ENCODE measurements at regions not wholly inside any gene's neighbourhood (a gene's known extent, or its start where the extent isn't known, plus 50 kb on each side); places are given as distances from the start of the nearest gene placed in this dataset.
"Not testable (repeated sequence)": the region's sequence is repeated elsewhere in the genome, so short reads cannot be mapped to it uniquely, and the experiment has no call there.

DNA sequence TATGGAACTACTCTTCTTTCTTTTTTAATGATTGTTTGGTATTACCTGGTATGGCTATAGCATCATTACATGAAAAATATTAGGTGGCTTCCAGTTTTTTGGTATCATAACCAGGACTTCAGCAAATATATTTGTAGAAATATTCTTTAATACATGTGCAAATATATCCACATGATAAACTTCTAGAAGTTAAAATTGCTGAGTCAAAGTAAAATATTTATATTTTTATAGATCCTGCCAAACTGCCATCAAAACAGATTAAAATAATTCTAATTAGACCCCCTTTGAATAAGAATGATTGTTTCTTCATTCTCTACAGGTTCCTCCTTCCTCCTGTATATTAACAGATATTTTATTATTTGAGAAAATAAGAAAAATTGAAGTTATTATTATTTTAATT is 708.5 kb upstream of the INTU start:
- no peak for DNase-seq (ENCODE audit: extremely low read depth, low read depth, low spot score)

DNA sequence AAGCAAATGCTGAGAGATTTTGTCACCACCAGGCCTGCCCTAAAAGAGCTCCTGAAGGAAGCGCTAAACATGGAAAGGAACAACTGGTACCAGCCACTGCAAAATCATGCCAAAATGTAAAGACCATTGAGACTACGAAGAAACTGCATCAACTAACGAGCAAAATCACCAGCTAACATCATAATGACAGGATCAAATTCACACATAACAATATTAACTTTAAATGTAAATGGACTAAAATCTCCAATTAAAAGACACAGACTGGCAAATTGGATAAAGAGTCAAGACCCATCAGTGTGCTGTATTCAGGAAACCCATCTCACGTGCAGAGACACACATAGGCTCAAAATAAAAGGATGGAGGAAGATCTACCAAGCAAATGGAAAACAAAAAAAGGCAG is 702.7 kb upstream of the INTU start:
- not testable (repeated sequence) for DNase-seq (ENCODE audit: extremely low read depth, low read depth, low spot score)

DNA sequence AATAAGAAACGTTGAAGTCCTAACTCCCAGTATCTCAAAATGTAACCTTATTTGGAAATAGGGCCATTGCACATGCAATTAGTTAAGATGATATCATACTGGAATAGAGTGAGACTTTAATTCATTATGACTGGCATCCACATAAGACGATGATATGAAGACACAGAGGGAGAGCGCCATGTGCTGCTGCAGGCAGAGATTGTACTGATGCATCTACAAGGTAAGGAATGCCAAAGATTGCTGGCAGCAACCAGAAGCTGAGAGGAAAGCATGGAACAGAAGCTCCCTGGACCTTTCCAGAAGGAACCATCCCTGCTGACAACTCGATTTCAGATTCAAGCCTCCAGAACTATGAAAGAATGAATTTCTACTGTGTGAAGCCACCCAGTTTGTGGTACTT is 697.0 kb upstream of the INTU start:
- no peak for DNase-seq (ENCODE audit: extremely low read depth, low read depth, low spot score)

DNA sequence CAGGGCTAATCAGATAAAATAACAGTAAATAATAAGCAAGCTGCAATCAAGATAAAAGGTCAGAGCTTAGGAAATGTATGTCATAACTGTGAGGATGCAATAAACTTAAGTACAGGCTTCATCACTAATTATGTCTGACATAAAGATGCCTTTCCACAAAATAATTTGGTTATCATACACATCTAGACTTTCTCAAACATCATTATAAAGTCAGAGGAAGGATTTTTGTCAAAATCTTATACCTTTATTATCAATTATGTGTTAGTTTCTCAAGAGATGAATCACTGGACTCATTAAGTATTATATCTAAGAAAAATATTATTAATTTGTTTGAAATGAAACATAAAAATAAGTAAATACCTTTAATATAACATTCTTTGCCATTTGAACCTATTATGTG is 695.4 kb upstream of the INTU start:
- DNase-seq (ENCODE audit: extremely low read depth, low read depth, low spot score): no peak

GRCh38 chr4:126937846-126938422 is 694.8 kb upstream of the INTU start:
- DNase-seq (ENCODE audit: extremely low read depth, low read depth, low spot score): no peak

DNA sequence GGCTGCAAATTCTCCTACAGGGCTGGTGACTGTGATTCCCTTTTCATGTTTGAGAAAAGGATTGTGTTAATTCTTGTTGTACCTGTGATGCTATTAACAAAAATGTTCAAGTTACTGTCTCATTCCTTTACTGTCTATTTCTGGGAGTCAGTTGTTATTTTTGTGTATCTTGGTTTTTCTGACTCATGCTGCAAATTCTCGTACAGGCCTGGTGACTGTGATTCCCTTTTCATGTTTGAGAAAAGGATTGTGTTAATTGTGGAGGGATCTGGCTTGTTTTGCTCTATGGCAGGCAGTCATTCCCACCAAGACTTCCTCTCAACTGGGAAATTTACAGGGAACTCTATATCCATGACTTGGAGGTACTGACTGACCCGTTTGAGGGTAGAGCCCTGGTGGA is 693.4 kb upstream of the INTU start:
- DNase-seq (ENCODE audit: extremely low read depth, low read depth, low spot score): no peak

DNA sequence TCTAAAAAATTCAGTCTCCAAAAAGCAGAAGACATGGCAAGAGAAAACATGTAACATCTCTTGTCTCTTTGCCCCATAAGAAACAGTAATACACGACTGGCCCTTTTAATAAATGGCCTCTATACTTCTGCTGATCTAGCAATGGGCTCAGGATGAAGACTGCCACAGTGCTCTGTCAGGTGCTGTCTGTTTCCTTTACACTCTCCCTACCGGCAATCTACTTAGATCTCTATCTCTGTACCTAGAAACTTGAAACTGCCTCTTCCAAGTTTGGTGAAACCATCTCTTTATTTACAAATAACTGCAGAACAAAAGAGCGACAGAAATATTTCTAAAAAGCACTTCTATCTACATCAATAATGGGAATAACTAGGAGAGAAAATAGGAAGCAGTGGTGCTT is 685.2 kb upstream of the INTU start:
- DNase-seq (ENCODE audit: extremely low read depth, low read depth, low spot score): no peak

DNA sequence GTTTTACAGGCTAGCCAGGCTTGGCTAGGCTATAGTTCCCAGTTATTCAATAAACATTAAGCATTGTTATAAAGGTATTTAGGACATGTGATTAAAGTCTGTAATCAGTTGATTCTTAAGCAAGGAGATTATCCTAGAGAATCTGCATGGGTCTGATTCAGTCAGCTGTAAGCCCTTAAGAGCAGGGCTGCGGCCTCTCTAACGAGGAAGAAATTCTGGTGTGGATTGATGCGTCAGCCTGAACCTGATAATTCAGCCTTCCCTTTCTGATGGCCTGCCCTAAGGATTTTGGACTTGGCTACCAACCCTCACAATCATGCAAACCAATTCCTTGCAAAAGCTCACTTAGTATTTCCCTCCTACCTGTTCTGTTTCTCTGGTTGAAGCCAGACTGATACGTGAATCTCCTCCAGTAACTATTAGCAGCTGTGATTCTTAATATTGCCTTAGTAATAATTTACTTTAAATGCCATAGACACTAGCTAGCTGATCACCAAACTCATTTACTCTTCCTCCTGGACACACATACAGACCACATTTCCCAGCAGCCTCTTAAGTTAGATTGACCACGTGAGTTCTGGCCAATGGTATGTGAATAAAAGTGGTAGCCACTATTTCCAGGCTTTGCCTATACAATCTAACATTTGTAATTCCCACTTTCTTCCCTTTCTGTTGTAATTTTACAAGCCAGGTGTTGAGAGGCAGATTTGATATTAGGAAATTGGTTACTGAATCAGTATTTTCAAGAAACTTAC is 678.0 kb upstream of the INTU start:
- no peak for DNase-seq (ENCODE audit: extremely low read depth, low read depth, low spot score)

DNA sequence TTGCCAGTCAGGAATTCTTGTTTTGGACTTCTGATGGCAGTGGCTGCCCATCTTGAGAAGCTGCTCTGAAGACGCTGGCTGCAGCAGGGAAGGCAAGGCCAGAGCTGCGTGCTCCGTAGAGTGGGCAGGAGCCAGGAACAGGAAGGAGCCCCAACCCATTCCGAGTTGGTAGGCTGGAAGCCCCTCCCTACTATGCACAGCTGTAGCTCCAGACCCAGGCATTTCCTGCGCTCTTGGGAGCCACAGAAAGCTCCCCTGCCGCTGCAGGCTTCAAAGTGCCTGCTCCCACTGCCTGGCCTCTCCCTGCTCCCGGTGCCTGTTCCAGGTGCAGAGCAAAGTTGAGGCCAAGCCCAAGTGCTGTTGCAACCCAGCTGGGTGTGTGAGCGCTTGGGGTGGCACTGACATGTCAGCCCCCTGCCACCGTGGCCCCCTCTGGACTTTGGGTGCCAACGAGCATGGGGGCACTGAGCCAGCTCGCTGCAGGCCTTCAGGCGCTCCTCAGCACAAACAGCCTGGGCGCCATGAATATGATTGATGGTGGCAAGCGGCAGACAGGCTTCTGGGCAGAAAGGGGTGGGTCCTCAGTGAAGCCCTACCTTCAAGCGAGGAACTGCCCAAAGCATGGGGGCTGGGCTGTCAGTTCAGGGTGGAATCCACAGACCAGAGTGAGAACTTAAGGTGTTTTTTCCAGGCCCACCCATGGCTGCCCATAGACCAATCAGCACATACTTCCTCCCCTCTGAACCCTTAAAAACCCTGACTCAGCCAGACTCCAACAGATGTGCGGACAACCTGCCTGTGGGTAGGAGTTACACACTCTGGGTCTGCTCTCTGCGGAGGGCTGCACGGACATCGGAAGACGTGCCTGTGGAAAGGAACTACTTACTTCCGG is 677.2 kb upstream of the INTU start:
- DNase-seq (ENCODE audit: extremely low read depth, low read depth, low spot score): no peak

GRCh38 chr4:126956184-126956897 is 676.4 kb upstream of the INTU start:
- DNase-seq (ENCODE audit: extremely low read depth, low read depth, low spot score): no peak

DNA sequence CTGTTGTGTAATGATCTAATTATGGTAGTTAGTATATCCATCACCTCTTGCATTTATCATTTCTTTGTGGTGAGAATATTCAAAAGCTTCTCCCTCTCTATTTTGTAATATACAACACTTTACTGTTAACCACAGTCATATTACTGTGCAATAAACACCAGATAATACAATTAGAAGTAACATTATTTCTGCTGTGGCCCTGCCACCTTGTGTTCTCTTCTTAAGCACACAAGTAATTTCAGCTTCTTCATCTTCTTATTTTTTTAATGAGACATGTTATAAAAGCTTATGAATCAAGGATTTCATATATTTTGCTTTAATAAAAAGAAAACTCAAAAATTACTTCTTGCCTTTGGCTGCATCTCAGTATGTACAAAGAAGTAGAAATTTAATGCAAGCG is 675.2 kb upstream of the INTU start:
- DNase-seq (ENCODE audit: extremely low read depth, low read depth, low spot score): no peak

DNA sequence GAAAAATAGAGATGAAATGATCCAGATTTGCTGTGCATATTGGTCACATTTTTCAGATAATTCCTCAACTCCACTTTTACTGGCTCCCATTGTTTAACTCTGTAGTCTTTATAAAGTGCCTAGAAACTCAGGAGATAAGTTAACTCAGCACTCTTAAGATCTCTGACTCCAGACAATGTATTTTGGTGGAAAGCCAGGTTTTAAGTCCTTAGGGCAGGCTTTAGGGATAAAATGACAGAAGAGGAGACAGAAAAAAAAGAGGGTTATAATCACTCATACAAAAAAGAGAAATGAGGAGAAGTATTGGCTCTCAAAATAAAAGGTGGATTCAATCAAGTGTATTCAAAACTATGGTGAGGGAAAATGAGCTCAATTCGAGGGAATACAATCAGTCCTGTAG is 674.8 kb upstream of the INTU start:
- DNase-seq (ENCODE audit: extremely low read depth, low read depth, low spot score): no peak

- no peak for DNase-seq (ENCODE audit: extremely low read depth, low read depth, low spot score)
These were observed 674.3 kb upstream of the INTU start for GRCh38 chr4:126958482-126958881.

- no peak for DNase-seq (ENCODE audit: extremely low read depth, low read depth, low spot score)
These were observed 673.6 kb upstream of the INTU start for GRCh38 chr4:126959056-126959745.

GRCh38 chr4:126960760-126961159 is 672.0 kb upstream of the INTU start:
- no peak for DNase-seq (ENCODE audit: extremely low read depth, low read depth, low spot score)

- no peak for DNase-seq (ENCODE audit: extremely low read depth, low read depth, low spot score)
These were observed 671.1 kb upstream of the INTU start for GRCh38 chr4:126961661-126962060.

- DNase-seq (ENCODE audit: extremely low read depth, low read depth, low spot score): no peak
These were observed 666.9 kb upstream of the INTU start for GRCh38 chr4:126965877-126966276.

DNA sequence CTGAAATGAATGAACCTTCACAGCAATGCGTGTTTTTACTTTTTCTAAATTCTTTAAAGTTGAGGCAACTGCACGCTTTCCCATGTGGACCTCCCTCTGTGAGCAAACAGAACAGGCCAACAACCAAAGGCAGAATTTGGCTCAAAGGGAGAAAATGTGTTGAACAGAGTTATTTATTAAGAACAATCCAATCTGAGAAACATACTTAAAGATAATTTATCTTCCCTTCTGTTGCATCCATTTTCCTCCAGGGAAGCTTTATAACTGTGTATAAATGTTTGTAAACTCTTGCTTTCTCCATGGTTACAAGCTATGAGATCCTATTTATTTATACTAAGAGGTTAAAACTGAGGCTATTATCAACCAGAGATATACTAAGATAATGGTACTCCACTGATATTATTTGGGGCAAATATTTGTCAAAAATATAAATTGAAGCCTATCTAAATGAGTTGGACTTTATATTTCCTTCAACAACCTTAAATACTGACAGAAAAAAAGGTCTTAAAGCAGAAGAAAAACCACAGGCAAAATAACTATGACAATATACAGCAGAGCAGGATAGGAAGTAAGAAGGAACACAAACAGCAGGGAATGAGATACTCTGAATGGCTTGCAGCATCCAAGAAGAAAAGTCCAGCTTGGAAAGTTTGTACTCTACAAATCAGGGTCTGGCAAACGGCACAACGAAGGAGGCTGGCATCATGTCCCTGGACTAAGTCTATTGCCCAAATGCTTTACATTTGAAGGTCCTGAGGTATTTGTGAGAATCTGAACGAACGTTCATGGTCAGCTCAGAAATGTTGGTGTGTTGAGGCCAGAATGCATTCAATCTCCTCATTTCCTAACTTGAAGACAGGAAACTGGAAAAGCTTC is 663.2 kb upstream of the INTU start:
- no peak for DNase-seq (ENCODE audit: extremely low read depth, low read depth, low spot score)

GRCh38 chr4:126973201-126973600 is 659.6 kb upstream of the INTU start:
- DNase-seq (ENCODE audit: extremely low read depth, low read depth, low spot score): no peak
